T-helper 17 cell (primary cell): ENCODE measurements at regions not wholly inside any gene's neighbourhood (a gene's known extent, or its start where the extent isn't known, plus 50 kb on each side); places are given as distances from the start of the nearest gene placed in this dataset.

Experiments
- ATAC-seq: fragments of 150-1000 bp; cut with Tn5 transposase; 2 replicates; pipeline ENCODE4 v1.10.0; 2021; ENCODE audit warnings: mild to moderate bottlenecking, moderate library complexity
- DNase-seq, 3 donors: peaks; one replicate each; pipeline versions ENCODE4 v3.0.0 to v3.0.0-alpha.2; 2020 to 2021
- H3K9me3 ChIP-seq: one replicate; pipeline ENCODE4 v1.7.0; 2013; ENCODE audit warnings: low read length, mild to moderate bottlenecking; ENCODE audit not compliant: control insufficient read depth, poor library complexity, severe bottlenecking
- H3K27ac Mint-ChIP-seq: one replicate; pipeline ENCODE4 v1.8.0; 2022; ENCODE audit warnings: mild to moderate bottlenecking, moderate library complexity, mixed read lengths
- H3K27me3 Mint-ChIP-seq: one replicate; pipeline ENCODE4 v1.8.0; 2022; ENCODE audit warnings: mixed read lengths
- H3K36me3 Mint-ChIP-seq: one replicate; pipeline ENCODE4 v1.8.0; 2022; ENCODE audit warnings: low read depth, mixed read lengths
- H3K4me1 Mint-ChIP-seq: one replicate; pipeline ENCODE4 v1.8.0; 2022; ENCODE audit warnings: mild to moderate bottlenecking, mixed read lengths
- H3K4me3 Mint-ChIP-seq: one replicate; pipeline ENCODE4 v1.8.0; 2022; ENCODE audit warnings: mild to moderate bottlenecking, moderate library complexity, mixed read lengths

DNA sequence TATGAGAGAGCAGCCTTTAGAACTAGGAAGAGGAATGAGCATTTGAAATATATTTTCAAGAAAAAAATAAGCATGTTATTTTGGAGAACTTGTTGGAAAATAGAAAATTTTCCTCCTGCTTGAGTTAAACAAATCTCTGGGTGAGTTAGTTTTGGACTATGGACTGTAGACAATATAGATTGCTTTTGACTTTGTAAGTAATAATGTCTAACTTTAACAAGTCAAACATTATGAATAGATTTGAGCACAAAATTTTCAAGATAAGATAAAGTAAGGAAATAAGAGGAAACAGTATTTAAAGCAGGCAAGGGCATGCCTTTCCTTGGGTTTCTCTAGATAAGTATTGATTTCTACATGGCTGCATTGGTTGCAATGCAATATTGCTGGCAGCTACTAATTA lies 360.8 kb downstream of the LMO4 start:
- H3K27me3 Mint-ChIP-seq, result peaks cover 16% of the 10 kb centered on the region
- H3K36me3 Mint-ChIP-seq, result no peaks in the 10 kb centered on the region
- no peaks in the 10 kb centered on the region for H3K9me3 ChIP-seq
- H3K4me1 Mint-ChIP-seq, result no peaks in the 10 kb centered on the region
- no peak overlapping the region for H3K27ac Mint-ChIP-seq
- ATAC-seq (no peak), DNase-seq (no peak)
- no peak overlapping the region for H3K4me3 Mint-ChIP-seq

DNA sequence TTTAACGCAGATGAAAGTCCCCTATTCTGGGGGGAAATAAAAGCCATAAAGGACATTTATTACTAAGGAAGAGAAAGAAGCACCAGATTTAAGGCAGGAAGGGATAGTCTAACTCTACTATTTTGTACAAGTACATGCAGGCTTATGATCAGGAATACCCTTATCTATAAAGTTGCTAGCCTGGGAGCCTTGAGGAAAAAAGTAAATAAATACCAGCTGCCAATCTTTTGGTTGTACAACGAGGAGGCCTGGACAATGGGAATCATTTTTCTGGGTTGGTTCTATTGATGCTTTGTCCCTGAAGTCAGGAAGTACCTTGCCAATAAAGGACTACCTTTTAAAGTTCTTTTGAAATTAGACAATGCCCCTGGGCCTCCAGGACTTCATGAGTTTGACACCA lies 367.8 kb downstream of the LMO4 start:
- H3K27me3 Mint-ChIP-seq, result no peaks in the 10 kb centered on the region
- H3K4me3 Mint-ChIP-seq, result no peak overlapping the region
- H3K9me3 ChIP-seq, result peaks cover 7% of the 10 kb centered on the region
- no peak overlapping the region for H3K27ac Mint-ChIP-seq
- no peaks in the 10 kb centered on the region for H3K36me3 Mint-ChIP-seq
- DNase-seq, result no peak
- no peak for ATAC-seq
- H3K4me1 Mint-ChIP-seq, result no peaks in the 10 kb centered on the region

DNA sequence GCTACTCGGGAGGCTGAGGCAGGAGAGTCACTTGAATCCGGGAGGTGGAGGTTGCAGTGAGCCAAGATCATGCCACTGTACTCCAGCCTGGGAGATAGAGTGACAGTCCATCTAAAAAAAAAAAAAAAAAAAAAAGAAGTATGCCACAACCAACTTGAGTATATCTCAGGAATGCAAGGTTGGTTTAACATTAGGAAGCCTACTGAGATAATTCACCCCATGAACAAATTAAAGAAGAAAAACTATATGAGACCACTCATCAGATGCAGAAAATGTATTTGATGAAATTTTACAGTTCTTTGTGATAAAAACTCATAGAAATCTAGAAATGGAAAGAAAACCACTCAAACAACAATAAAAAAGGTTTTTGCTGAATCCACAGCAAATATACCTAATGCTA lies 373.8 kb downstream of the LMO4 start:
- Mint-ChIP-seq H3K4me3 (no peak overlapping the region), H3K4me1 (no peaks in the 10 kb centered on the region), H3K36me3 (no peaks in the 10 kb centered on the region), H3K27me3 (no peaks in the 10 kb centered on the region), H3K27ac (no peak overlapping the region)
- ATAC-seq, result no peak
- DNase-seq, result no peak
- H3K9me3 ChIP-seq, result peaks cover 7% of the 10 kb centered on the region

DNA sequence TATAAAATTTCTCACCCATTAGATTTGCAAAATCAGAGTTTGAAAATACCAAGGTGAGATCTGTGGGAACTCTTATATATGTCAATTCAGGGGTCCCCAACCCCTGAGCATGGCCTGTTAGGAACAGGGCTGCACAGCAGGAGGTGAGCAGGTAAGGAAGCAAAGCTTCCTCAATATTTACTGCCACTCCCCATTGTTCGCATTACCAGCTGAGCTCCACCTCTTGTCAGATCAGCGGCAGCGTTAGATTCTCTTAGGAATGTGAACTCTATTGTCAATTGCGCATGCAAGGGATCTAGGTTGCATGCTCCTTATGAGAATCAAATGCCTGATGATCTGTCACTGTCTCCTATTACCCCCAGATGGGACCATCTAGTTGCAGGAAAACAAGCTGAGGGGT lies 376.6 kb downstream of the LMO4 start:
- ATAC-seq (no peak), DNase-seq (no peak)
- peaks cover 4% of the 10 kb centered on the region for H3K9me3 ChIP-seq
- Mint-ChIP-seq H3K4me1 (no peaks in the 10 kb centered on the region), H3K36me3 (no peaks in the 10 kb centered on the region), H3K4me3 (no peak overlapping the region), H3K27me3 (no peaks in the 10 kb centered on the region), H3K27ac (no peak overlapping the region)

DNA sequence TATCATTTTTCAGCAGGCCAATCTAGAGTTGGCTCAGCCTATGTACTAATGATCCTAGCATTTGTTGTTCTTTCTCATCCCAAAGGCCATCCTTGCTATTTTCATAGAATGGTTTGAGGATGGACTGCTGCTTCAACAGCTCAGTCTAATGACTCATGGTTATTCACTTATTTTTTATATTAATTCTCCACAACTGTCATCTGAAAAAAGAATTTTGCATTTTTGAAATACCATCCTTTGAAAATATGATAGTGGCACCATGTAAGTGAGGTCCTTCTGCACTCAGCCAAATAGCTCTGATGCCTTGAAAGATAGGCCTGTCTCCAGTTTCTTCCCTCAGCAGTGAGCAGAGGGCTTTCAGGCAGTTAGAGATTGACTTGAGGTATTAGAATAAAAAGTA lies 377.5 kb downstream of the LMO4 start:
- ATAC-seq (no peak), DNase-seq (no peak)
- H3K9me3 ChIP-seq, result no peaks in the 10 kb centered on the region
- no peak overlapping the region for H3K27ac Mint-ChIP-seq
- no peaks in the 10 kb centered on the region for H3K36me3 Mint-ChIP-seq
- no peaks in the 10 kb centered on the region for H3K4me1 Mint-ChIP-seq
- H3K4me3 Mint-ChIP-seq, result no peak overlapping the region
- H3K27me3 Mint-ChIP-seq, result no peaks in the 10 kb centered on the region

DNA sequence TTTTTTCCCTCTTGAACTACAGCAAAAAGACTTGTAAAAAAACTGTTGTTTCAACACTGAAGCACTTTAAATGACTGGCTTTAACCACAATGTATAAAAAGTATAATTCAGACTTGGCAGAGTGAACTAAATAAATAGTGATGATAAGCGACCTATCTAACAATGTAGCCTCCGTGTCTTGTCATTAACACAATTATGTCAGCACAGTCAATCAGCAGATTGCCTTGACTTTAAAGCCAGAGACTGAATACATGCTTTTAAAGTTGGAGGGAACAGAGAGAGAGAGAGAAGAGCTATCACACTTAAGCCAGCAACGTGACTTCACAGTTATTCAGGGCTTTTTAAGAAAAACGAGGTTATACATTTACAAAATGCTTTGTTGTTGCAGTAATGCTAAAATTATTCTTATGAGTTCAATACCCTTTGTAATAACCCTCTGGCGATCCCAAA lies 378.1 kb downstream of the LMO4 start:
- no peaks in the 10 kb centered on the region for H3K9me3 ChIP-seq
- Mint-ChIP-seq H3K4me3 (no peak overlapping the region), H3K4me1 (no peaks in the 10 kb centered on the region), H3K36me3 (no peaks in the 10 kb centered on the region), H3K27me3 (no peaks in the 10 kb centered on the region), H3K27ac (no peak overlapping the region)
- no peak for ATAC-seq
- DNase-seq, result no peak

DNA sequence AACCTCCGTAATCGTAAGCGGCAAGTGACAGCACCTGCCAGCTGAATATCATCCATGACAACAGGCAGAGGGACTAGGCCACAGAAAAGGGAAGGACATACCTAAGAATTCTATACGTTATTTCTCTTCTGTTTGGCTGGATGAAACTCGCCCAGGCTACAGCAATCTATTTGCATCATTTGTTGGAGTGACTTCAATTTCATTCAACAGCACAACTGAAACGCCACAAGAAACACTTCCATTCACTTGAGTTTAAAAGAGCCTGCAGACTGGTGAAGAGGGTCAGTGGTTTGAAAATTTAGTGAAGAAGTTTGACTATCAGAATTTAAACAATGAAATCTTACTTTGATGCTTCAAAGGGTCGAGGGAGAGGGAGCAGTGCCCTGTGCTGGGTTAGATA lies 378.7 kb downstream of the LMO4 start:
- Mint-ChIP-seq H3K4me1 (no peaks in the 10 kb centered on the region), H3K27ac (no peak overlapping the region), H3K36me3 (no peaks in the 10 kb centered on the region), H3K4me3 (no peak overlapping the region), H3K27me3 (peaks cover 3% of the 10 kb centered on the region)
- ATAC-seq (no peak), DNase-seq (no peak)
- no peaks in the 10 kb centered on the region for H3K9me3 ChIP-seq

DNA sequence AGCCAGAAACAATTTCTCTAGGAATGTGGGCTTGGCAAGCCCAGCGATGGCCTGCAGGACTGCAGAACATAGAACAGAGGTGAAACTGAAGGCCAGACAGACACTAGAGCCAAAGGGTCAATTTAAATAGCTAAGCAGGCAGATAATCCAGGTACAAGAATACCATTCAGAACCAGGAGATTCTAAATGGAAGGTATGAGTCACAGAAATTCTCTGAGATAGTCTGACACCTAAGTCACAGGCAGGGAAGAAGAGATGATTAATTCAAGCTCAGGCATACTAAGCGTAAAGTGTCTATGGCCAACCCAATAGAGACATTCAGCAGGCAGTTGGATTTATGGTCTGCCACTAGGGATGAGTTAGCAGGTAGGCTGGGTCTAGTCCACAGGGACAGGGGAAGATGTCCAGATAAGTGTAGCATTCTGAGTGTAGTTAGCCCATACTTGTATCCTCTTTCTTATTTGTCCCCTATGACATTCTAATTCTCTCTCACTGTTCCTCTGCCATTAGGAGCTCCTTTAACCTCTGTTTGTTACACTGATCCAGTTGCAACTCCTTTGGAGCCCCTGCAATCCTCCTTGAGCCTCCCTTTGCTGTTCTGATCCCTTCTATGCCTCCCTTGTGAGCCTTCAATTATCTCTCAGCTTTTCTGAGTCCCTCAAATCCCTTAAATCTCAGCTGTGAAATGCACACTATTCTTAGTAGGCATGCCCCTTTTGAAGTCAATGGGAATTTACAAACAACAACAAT lies 383.8 kb downstream of the LMO4 start:
- no peak overlapping the region for H3K4me3 Mint-ChIP-seq
- H3K9me3 ChIP-seq, result no peaks in the 10 kb centered on the region
- no peak overlapping the region for H3K27ac Mint-ChIP-seq
- peaks cover 9% of the 10 kb centered on the region for H3K27me3 Mint-ChIP-seq
- DNase-seq (no peak), ATAC-seq (no peak)
- no peaks in the 10 kb centered on the region for H3K4me1 Mint-ChIP-seq
- no peaks in the 10 kb centered on the region for H3K36me3 Mint-ChIP-seq

DNA sequence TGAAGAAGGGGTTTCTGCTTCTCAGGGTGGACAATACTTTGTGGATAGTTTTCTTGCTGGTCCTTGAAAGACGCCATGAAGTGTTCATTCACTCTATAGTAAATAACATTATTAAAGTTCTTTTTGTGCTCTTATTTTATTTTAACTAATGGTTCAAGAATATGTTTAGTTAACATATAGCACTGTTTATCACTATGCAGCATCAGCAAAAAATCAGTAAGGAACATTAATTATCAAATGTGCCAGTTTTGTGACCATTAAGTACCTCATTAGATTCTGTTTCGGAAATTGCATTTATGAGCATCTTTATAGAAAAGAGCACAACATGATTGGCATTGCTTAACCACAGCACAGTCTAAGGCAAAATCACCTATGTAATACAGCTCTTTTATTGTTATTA lies 385.6 kb downstream of the LMO4 start:
- no peaks in the 10 kb centered on the region for H3K36me3 Mint-ChIP-seq
- H3K9me3 ChIP-seq, result no peaks in the 10 kb centered on the region
- H3K27me3 Mint-ChIP-seq, result peaks cover 18% of the 10 kb centered on the region
- DNase-seq (no peak), ATAC-seq (no peak)
- H3K27ac Mint-ChIP-seq, result no peak overlapping the region
- no peaks in the 10 kb centered on the region for H3K4me1 Mint-ChIP-seq
- H3K4me3 Mint-ChIP-seq, result no peak overlapping the region

DNA sequence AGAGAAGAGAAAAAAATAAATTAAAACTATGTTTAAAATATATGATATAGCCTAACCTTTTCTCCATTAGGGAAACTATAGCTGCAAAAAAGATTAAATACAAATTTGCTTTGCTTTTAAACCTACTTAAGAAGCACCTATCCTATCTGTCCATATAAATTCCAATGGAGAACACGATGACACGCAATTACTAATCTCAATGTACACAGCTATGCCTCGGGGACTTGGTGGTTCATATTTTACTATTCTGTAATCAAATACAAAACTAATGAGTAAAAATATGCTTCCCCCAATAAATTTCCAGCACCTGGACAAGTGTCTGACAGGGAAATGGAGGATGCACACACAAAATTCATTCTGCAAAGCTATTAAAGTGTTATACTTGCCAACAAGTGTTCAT lies 386.4 kb downstream of the LMO4 start:
- H3K9me3 ChIP-seq, result no peaks in the 10 kb centered on the region
- no peaks in the 10 kb centered on the region for H3K4me1 Mint-ChIP-seq
- no peak for DNase-seq
- ATAC-seq, result no peak
- H3K27me3 Mint-ChIP-seq, result peaks cover 25% of the 10 kb centered on the region
- H3K27ac Mint-ChIP-seq, result no peak overlapping the region
- H3K4me3 Mint-ChIP-seq, result no peak overlapping the region
- H3K36me3 Mint-ChIP-seq, result no peaks in the 10 kb centered on the region

DNA sequence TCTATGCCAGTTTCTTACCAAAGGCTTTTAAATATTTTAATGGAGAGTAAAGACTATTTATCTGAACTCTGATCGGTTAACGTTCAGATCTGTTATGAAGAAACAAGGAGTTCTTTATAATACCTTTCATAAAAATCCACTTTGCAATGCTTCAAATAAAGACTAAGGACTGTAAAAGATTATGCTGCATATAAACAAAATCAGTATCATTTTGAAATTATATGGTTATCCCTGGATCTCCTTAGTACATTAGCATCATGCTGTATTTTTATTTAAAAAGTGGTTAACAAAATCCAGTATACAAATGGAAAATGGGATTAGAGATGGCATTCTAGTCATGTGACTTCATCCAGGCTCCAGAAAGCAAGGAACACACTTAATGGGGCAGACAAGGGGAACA lies 386.8 kb downstream of the LMO4 start:
- Mint-ChIP-seq H3K27me3 (peaks cover 26% of the 10 kb centered on the region), H3K4me3 (no peak overlapping the region), H3K27ac (no peak overlapping the region), H3K36me3 (no peaks in the 10 kb centered on the region), H3K4me1 (no peaks in the 10 kb centered on the region)
- H3K9me3 ChIP-seq, result no peaks in the 10 kb centered on the region
- DNase-seq, result no peak
- ATAC-seq, result no peak

DNA sequence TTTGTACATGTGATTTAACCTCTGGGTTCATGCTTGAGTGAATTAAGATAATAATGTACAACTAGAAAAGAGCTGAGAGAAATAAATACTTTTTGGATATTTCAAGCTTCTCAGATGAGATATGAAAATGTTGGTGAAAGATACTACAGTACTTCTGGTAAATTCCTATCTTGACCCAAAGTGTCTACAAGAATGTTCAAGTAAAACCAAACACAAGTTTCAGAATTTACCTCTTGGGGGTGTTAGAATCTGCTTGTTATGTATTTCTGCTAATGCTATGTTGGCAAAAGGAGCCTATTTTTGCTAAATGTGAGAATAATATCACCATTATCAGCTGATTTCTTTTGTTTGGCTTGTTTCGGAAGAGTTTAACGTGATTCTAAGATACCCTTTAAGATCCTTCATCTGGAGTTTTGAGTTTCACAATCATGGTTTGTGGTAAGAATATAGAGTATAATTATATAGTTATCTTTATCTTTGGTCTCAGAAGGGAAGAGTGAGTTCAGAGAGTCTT lies 388.5 kb downstream of the LMO4 start:
- Mint-ChIP-seq H3K27me3 (peaks cover 25% of the 10 kb centered on the region), H3K36me3 (no peaks in the 10 kb centered on the region), H3K4me1 (no peaks in the 10 kb centered on the region), H3K4me3 (no peak overlapping the region), H3K27ac (no peak overlapping the region)
- no peaks in the 10 kb centered on the region for H3K9me3 ChIP-seq
- DNase-seq (no peak), ATAC-seq (no peak)

DNA sequence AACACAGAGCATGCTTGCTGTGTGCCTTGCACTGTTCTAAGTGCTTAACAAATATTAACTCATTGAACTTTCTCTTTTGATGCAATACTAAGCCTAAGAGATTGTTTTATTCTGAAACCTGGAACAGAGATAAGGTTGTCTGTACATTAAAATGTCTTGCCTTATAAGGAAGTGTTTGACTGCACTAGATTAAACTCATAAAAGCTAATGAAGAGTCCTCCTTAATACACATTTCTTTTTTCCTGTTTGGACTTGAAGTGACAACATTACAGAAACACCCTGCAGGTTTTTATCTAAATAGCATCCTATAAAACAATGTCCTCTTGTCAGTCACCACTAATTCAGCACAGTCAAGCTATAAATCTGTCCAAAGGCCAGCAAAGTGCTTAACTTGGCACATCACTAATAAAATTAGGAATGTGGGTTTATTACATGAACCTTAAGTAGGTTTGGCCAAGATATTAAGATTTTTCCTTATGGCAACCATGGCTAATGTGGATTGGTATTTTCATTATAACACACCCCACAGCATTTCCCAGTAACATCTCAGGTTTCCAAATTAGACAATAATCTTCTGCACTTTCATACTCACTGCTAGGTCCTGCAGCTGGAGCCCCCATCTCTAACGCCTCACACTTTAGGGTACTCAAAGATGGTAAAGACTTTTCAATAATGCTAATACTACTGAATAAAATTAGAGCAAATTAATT lies 389.7 kb downstream of the LMO4 start:
- ATAC-seq (no peak), DNase-seq (no peak)
- Mint-ChIP-seq H3K27me3 (peaks cover 17% of the 10 kb centered on the region), H3K4me1 (no peaks in the 10 kb centered on the region), H3K4me3 (no peak overlapping the region), H3K36me3 (no peaks in the 10 kb centered on the region), H3K27ac (no peak overlapping the region)
- H3K9me3 ChIP-seq, result no peaks in the 10 kb centered on the region

DNA sequence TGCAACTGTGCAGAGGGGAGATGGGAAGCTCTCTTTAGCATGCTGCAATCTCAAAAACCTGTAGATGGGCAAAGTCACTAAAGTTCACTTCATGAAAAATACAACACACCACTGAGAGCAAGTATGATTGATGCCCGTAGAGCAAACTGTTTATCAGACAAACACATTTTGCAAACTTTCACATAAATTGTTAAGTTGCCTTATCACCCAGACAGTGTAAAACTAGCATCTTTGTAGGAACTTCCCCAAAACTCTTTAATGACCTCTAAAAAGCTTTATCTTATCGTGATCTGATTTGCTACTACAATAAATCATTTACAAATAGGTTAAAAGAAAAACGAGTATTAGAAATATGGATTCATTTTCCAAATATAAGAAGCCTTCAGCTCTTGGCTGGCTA lies 391.0 kb downstream of the LMO4 start:
- Mint-ChIP-seq H3K27ac (no peak overlapping the region), H3K27me3 (peaks cover 23% of the 10 kb centered on the region), H3K36me3 (peaks cover 3% of the 10 kb centered on the region), H3K4me3 (no peak overlapping the region), H3K4me1 (no peaks in the 10 kb centered on the region)
- H3K9me3 ChIP-seq, result no peaks in the 10 kb centered on the region
- ATAC-seq (no peak), DNase-seq (no peak)
